HEK293T (cell line): ENCODE measurements at regions not wholly inside any gene's neighbourhood (a gene's known extent, or its start where the extent isn't known, plus 50 kb on each side); places are given as distances from the start of the nearest gene placed in this dataset.

Source experiments
- ARNT ChIP-seq: fragments of 450-650 bp; IDR thresholded peaks from 2 replicates; pipeline ENCODE4 v1.6.1; 2017; ENCODE audit warnings: mild to moderate bottlenecking
- BHLHE40 ChIP-seq: fragments of 450-650 bp; IDR thresholded peaks from 2 replicates; pipeline ENCODE4 v1.6.1; 2016; ENCODE audit warnings: mild to moderate bottlenecking, moderate library complexity, borderline replicate concordance
- ELF4 ChIP-seq: fragments of 450-650 bp; IDR thresholded peaks from 2 replicates; pipeline ENCODE4 v1.6.1; 2017; ENCODE audit warnings: antibody characterized with exemption
- FOXA1 ChIP-seq: fragments of 450-650 bp; IDR thresholded peaks from 2 replicates; pipeline ENCODE4 v1.6.1; 2016; ENCODE audit warnings: mild to moderate bottlenecking
- FOXK2 ChIP-seq: fragments of 450-650 bp; IDR thresholded peaks from 2 replicates; pipeline ENCODE4 v1.6.1; 2016; ENCODE audit warnings: mild to moderate bottlenecking
- FOXM1 ChIP-seq: fragments of 450-650 bp; IDR thresholded peaks from 2 replicates; pipeline ENCODE4 v1.6.1; 2017; ENCODE audit warnings: mild to moderate bottlenecking, borderline replicate concordance
- NFRKB ChIP-seq: fragments of 450-650 bp; IDR thresholded peaks from 2 replicates; pipeline ENCODE4 v1.6.1; 2016; ENCODE audit warnings: mild to moderate bottlenecking, moderate library complexity
- SP1 ChIP-seq: fragments of 450-650 bp; IDR thresholded peaks from 2 replicates; pipeline ENCODE4 v1.6.1; 2017
- SUZ12 ChIP-seq: fragments of 450-650 bp; IDR thresholded peaks from 2 replicates; pipeline ENCODE4 v1.6.1; 2016; ENCODE audit warnings: mild to moderate bottlenecking
- ZNF384 ChIP-seq: fragments of 450-650 bp; IDR thresholded peaks from 2 replicates; pipeline ENCODE4 v1.6.1; 2016

DNA sequence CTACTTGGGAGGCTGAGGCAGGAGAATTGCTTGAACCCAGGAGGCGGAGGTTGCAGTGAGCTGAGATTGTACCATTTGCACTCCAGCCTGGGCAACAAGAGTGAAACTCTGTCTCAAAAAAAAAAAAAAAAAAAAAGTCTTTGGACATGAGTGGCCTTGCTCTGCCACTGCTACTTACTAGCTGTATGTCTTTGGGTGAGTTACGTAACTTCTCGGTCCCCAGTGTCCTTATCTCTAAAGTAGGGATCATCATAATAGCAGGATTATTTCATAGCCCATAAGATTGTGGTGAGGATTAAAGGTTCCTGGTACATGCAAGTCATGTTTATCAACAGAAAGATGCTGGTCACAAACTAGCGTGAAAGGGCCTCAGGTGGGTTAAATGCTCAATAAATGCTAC lies 53.9 kb upstream of the HEPHL1 start:
- no peak for TF ChIP-seq BHLHE40
- no peak for TF ChIP-seq NFRKB
- no peak for TF ChIP-seq ARNT
- TF ChIP-seq SP1, result no peak
- TF ChIP-seq FOXA1, result no peak
- TF ChIP-seq ELF4, result no peak
- no peak for TF ChIP-seq FOXK2
- TF ChIP-seq SUZ12, result no peak
- TF ChIP-seq ZNF384, result no peak
- no peak for TF ChIP-seq FOXM1
